Umbilical cord (tissue), 1 donor: ENCODE measurements at regions not wholly inside any gene's neighbourhood (a gene's known extent, or its start where the extent isn't known, plus 50 kb on each side); places are given as distances from the start of the nearest gene placed in this dataset.
"Not testable (repeated sequence)": the region's sequence is repeated elsewhere in the genome, so short reads cannot be mapped to it uniquely, and the experiment has no call there.

Experiments used
- DNase-seq: peaks from one replicate; pipeline ENCODE4 v3.0.0-alpha.2; 2015; ENCODE audit warnings: low spot score

DNA sequence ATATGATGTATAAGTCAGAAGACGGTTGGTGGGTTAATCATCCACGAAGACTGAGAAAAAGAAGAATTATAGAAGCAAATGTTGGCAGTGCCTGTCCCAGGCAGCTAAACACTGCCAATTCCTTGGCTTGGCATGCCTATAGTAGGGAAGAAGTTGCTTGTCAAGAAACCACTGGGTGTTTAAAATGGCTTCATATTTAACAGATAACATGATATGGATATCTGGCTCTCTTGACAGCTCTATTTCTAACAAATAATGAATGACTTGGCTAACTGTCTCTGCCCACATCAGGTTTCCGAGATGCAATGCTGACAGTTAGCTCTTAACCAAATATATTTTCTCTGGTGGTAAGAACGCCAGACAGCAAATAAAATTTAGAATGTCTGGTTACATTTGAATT, 341.7 kb upstream of the KCNMB2 start:
- no peak for DNase-seq

DNA sequence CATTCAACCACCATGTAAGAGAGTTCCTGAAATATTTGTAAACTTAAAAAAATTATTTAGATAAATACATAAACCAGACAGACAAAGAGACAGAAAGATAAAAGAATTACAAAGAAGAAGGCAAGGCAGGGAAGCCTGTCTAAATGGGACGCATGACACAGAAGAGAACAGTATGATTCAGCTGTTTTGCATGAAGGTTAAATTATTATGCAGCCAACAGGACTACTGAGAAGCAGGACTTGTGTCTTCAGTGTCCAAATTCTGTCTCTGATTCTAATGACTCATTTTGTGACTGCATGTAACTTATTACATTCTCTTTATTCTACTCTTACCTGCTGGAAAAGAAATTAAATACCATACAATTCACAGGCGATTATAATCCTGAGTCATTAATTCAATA, 340.4 kb upstream of the KCNMB2 start:
- no peak for DNase-seq

DNA sequence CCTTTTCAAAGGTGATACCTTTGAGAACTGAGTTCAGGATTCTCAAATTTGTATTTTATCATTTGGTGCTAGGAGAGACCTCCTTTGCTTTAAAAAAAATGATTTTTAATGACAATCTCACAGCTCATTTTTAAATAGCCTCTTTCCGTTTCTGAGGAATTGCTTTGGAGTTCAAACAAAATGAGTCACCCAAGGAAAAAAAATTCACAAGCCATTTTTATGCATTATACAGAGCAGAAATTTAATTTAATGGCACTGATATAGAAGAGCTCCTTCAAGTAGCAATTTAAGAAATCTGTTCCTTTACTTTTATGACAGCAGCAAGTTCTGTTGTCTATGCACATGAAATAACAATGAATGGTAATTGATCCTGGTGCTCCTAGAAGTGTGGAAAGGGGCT, 337.9 kb upstream of the KCNMB2 start:
- DNase-seq = no peak

DNA sequence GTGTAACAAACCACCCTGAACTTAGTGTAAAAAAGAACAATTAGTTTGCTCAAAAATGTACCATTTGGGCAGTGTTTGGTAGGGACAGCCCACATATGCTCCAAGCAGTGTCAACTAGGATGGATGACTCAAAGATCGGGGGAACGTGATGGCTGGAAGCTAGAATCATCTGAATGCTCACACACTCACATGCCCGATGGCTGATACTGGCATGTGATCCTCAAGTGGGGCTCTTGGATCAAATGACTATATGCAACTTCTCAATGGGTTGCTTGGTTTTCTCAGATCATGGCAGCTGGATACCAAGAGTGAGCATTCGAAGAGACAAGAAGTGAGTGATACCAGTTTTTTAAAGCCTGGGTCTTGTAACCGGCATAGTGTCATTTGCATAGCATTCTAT, 335.9 kb upstream of the KCNMB2 start:
- no peak for DNase-seq

DNA sequence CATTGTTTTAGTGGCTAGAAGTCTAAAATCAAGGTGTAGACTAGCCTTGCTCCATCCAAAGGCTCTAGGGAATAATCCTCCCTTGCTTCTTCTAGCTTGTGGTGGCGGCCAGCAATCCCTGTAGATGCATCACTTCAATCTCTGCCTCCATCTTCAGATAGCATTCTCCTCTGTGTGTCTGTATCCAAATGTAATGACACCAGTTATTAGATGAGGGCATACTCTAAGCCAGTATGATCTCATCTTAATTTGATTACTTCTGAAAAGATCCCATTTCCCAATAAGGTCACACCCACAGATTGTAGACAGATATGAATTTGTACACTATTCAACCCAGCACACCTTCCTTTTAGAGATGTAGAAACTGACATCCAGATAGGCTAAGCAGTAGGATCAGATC, 334.5 kb upstream of the KCNMB2 start:
- DNase-seq = no peak

DNA sequence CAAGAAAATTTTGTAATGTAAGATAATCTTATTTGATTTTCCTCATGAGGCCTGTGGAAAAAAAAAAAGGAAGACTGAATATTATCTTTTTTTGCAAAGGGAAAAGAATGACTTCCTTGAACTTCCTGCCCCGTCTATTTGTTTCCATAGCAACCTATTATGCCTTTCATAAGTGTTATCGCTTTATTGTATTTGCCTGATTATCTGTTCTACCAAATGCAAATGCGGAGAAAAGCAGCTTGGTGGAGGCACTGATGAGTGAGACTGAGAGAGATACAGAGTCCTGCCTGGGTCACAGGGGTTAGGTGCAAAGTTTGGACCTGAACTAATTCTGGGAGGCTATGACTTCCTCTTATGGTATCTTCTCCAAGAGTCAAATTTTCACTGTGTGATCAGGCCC, 334.0 kb upstream of the KCNMB2 start:
- DNase-seq = peak; percentile 3

DNA sequence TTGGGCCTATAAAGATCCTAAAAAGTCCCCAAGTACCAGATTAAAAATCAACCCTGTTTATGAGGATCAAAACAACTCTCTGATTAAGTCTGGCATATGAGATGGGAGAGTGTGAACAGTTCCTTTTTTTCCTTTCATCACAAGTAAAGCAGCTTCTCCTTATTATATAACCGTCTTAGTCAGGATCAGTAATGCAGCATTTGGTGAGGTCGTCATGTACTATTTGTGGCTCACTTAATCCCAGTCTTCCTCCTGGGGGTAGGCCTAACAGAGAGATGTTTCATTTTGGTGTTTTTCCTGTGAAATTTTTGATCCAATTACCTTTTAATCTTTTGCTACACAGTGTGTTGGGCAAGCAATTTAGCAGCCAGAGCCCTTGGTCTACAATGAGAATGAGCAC, 333.1 kb upstream of the KCNMB2 start:
- peak; percentile 20 for DNase-seq

DNA sequence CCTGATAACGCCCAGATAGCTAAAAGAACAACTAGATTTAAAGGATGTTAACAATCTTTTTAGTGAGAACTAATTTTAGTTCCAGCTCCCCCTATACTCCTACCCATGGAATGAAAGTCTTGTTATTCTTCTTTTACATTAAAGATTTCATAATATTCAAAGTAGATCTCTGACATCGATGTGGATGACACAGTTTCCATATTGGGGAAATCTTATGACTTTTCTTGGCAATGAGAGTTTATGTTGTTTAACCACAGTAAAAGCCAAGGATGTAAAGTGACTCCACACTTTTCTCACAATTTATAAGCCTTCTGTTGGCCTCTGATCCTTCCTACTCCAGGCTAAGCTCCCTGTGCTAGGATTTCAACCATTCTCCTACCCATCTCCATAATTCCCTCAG, 332.6 kb upstream of the KCNMB2 start:
- DNase-seq = peak; percentile 21

DNA sequence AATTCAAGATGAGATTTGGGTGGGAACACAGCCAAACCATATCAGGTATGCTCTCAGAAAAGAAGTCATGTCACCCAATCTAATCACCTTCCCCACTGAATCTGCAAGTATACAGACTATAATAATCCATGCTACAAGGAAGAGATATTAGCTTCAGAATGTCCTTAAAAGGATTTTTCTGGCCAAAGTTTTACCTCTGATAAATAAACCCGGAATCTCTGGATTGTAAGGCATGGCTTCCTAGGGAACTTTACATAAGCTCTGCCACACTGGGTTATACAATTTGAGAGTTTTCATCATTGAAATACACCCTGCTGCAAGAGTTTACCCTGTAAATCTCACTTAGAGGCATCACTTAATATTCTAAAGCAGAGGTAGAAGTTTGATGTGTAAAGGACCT, 330.5 kb upstream of the KCNMB2 start:
- DNase-seq = peak; percentile 20

DNA sequence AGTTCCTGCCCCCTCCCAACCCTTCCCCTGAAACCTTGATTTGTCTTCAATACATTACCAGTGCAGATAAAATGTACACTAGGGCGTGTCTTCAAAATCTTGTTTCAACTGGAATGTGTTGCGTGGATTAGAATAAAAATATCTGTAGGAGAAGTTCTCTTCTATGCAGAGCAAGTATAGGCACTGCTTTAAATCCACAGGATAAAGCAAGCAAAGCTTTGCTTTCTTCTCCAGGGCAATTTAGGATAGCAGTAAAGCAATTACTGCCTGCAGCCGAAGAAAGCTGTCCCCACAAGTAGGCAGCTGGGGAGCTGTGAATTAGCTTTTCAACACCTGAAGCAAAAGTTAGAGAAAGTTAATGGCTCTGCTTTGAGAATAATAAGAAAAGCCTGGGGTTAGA, 329.7 kb upstream of the KCNMB2 start:
- DNase-seq = peak; percentile 70

DNA sequence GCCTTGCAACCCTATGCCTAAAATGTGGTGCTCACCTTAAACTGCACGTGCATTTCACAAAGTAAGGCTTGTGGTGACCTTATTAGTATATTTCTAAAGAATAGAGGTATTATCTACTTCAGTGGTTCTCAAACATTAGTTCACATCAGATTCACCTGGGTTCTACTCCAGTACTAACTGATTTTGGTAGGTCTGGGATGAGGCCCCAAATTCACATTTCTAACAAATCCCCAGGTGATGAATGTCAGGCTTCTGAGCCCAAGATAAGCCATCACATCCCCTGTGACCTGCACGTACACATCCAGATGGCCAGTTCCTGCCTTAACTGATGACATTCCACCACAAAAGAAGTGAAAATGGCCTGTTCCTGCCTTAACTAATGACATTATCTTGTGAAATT, 329.1 kb upstream of the KCNMB2 start:
- DNase-seq = not testable (repeated sequence)

DNA sequence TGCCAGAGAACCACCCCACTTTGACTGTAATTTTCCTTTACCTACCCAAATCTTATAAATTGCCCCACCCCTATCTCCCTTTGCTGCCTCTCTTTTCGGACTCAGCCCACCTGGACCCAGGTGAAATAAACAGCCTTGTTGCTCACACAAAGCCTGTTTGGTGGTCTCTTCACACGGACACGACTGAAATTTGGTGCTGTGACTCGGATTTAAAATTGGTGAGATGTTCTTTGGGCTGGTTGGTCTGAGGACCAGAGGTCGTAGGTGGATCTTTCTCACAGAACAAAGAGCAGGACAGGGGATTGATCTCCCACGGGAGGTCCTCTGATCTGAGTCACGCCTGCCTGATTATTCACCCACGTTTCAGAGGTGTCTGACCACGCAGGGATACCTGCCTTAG, 328.6 kb upstream of the KCNMB2 start:
- DNase-seq = not testable (repeated sequence)

DNA sequence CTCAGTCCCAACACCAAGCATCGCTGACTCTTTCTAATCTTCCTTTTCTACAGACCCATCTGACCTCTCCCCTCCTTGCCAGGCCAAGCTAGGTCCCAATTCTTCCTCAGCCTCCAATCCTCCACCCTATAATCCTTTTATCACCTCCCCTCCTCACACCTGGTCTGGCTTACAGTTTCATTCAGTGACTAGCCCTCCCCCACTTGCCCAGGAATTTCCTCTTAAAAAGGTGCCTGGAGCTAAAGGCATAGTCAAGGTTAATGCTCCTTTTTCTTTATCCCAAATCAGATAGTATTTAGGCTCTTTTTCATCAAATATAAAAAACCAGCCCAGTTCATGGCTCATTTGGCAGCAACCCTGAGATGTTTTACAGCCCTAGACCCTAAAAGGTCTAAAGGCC, 327.1 kb upstream of the KCNMB2 start:
- not testable (repeated sequence) for DNase-seq

DNA sequence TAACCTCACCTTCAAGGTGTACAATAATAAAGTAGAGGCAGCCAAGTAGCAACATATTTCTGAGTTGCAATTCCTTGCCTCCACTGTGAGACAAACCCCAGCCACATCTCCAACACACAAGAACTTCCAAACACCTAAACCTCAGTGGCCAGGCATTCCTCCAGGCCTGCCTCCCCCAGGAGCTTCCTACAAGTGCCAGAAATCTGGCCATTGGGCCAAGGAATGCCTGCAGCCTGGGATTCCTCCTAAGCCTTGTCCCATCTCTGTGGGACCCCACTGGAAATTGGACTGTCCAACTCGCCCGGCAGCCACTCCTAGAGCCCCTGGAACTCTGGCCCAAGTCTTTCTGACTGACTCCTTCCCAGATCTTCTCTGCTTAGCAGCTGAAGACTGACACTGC, 326.6 kb upstream of the KCNMB2 start:
- not testable (repeated sequence) for DNase-seq

DNA sequence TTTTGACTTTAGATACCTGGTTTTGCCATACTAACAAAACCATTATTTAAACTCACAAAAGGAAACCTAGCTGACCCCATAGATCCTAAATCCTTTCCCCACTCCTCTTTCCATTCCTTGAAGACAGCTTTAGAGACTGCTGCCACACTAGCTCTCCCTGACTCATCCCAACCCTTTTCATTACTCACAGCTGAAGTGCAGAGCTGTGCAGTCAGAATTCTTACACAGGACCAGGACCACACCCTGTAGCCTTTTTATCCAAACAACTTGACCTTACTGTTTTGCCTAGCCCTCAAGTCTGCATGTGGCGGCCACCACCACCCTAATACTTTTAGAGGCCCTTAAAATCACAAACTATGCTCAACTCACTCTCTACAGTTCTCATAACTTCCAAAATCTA, 325.1 kb upstream of the KCNMB2 start:
- not testable (repeated sequence) for DNase-seq

DNA sequence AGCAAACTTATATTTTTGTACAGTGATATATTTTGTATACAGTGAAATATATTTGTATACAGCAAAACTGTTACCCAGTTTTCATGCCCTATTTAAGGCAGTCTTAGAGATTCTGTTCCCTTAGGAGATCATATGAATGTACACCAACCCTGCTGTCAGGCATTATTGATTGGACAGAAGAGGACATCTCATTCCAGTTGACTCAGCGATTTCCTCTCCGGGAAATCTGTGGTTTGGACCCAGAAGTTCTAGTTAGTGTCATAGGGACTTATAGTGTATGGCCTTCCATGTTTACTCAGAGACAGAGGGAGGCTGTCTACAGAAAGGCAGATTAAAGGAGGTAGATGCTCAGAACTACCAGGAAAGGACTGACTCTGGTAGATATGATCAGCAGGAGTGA, 318.8 kb upstream of the KCNMB2 start:
- no peak for DNase-seq

DNA sequence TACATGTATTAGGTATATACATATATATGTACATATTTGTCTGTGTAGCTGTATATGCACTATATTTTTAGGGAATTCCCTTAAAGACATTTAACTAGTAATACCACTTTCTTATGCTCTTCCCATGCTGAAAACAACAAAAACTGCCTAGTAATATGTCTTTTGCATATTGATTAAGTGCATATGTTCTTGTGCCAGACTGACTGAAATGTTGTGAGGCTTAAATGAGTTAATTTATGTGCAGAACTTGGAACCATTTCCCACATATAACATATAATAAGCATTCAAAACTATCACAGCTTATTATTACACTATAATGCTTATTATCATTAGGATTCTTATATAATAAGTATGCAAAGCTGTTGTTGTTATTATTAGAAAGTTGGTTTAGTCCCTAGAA, 318.0 kb upstream of the KCNMB2 start:
- DNase-seq = no peak

DNA sequence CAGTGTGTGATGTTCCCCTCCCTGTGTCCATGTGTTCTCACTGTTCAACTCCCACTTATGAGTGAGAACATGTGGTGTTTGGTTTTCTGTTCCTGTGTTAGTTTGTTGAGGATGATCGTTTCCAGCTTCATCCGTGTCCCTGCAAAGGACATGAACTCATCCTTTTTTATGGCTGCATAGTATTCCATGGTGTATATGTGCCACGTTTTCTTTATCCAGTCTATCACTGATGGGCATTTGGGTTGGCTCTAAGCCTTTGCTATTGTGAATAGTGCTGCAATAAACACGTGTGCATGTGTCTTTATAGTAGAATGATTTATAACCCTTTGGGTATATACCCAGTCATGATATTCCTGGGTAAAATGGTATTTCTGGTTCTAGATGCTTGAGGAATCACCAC, 316.6 kb upstream of the KCNMB2 start:
- DNase-seq = not testable (repeated sequence)

DNA sequence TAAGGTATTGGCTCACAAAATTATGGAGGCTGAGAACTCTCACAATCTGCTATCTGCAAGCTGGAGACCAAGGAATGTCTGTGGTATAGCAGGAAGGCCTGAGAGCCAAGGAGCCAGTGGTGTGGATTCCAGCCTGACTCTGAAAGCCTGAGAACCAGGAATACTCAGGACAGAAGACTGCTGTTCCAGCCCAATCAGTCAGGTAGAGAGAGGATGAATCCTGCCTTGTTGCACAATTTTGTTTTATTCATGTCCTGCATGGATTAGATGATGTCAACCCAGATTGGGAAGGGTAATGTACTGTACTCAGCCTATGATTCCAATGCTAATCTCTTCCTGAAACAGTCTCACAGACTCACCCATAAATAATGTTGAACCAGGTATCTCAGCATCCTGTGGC, 312.4 kb upstream of the KCNMB2 start:
- no peak for DNase-seq

DNA sequence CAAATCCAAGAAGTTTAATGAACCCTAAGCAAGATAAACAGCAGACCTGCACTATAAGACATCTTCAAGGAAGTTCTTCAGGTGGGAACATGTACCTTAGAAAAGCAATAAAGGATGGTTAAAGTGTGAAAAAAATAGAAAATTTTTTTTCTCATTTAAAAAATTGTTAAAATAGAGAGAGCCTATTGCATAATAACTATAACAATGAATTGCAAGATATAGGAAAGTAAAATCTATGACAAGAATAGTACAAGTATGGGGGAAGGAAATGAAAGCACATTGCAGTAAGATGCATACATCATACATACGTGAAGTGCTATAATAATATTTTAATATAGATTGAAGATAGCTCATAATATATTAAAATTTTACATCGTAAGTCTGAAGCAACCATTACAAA, 310.1 kb upstream of the KCNMB2 start:
- DNase-seq = no peak

DNA sequence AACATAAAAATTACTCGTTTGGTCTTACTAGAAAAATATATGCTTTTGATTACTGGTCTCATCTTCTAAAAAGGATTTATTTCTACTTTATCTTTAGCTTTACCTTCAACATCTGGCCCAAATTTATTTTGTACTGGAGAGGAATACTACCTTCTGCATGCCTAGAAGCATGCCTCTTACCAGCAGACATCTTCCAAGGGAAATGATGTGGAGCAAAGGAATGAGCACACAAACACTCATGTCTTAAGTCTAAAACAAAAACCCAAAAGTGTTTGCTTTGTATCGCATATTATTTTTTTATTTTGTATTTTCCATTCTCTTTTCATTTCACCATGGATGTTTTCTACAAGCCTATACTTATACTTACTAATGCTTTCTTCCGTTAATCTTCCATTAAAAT, 304.6 kb upstream of the KCNMB2 start:
- no peak for DNase-seq

DNA sequence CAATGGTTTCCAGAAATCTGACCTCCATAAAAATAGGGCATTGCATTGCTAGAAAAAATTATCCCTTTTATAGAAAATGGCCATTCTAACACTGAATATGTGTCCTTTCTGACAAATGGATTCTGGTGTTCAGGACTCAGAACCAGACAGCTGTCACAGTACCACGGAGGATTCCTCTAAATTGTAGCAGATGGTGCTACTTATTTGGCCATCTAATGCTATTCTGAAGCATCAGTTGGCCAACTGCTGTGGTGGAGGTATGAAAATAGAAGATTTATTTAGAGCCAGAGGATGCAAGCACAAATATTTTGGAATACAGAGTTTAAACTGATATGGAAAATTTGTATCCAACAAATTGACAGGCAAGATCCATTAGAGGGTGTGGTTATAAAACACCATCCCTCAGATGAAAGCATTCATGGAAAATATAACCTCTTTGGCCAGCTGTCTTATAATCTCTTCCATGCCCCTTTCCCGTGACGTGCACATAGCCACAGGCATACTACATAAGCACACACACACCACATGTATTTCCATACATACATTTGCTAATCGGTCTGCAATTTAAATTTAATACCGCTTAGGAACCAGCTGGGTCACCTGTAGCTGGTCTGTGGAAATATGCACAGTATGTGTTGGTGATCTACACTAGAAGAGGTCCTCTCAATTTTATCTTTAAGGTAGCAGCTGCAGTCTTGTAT, 302.7 kb upstream of the KCNMB2 start:
- DNase-seq = no peak

DNA sequence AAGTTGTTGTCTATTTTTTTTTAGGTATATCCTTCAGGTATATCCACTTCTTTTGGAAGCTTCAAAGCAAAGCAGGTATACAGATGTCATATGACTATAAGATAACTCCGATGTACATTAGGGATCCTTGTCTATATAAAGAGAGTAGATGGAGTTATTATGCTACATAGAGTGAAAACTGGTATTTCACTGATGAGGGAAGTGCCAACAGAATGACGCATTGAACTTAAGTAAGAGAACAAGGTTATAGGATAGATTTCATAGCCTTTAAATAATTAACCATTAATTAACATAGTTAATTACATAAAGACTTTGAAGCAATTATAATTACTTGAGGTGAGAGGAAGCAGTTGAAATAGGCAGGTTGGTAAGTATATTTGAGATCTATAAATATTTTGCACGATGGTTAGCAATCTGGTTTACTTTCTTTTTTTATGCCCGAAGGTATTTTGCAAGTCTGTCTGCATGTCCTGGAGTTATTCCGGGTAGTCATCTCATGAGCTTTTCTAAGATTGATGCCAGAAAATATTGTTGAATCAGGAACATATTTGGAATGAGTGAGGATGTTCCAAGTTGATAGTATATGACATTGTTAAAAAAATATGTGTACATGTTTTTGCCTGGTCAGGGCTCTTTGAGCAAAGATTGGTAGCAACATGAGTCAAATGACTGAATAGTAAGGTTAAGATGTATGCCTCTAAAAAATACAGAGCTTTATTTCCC, 299.5 kb upstream of the KCNMB2 start:
- peak; percentile 37 for DNase-seq

DNA sequence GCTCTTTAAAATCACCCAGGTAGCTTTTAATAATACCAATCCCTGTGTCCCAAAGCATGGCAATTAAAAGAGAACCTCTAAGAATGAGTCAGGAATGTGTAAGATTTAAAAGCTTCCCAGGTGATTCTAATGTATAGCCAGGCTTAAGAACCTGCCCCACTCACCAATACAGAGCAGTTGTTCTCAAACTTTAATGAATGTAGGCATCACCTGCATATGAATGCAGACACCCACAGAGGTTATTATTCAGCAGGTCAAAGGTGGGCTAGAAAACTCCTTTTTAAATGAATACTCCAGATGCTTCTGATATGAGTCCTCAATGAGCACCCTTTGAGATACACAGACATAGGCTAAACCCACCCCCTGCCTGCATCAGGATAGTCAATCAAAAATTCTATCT, 298.1 kb upstream of the KCNMB2 start:
- no peak for DNase-seq
